ENCODE measurements at regions not wholly inside any gene's neighbourhood (a gene's known extent, or its start where the extent isn't known, plus 50 kb on each side); places are given as distances from the start of the nearest gene placed in this dataset.

DNA sequence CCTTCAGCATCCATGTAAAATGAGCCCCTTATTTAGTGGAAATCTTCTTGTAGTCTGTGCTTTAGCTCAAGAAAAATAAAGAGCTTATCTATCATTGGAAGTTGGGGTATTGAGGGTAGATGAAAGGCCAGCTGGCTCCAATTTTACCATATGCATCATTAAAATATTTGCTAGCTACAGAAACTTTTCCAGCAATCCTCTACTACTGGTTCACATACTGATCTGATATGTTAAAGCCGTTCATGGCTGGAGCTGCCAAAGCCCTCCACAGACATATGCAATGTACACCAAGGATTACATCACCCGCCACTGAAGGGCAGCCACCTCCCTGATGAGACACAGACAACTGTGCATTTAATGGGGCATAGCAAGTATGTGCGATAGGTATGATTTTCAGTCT, 1205.3 kb downstream of the GALC start:
- Histone ChIP-seq H3K9me3 (ENCODE audit: low read length) (no peaks in the 10 kb centered on the region), H3K9ac (ENCODE audit: low read length) (no peak overlapping the region), H3K36me3 (ENCODE audit: insufficient read depth, low read length) (no peaks in the 10 kb centered on the region), H2AFZ (ENCODE audit: low read depth, low read length) (no peak overlapping the region), H4K20me1 (ENCODE audit: insufficient read depth) (no peaks in the 10 kb centered on the region), H3K4me2 (ENCODE audit: low read length) (no peak overlapping the region), H3K9me2 (ENCODE audit: insufficient read depth, low read length) (no peaks in the 10 kb centered on the region), H3F3A (ENCODE audit: insufficient read depth, low read length, poor library complexity, severe bottlenecking) (no peaks in the 10 kb centered on the region), H3K4me3 (ENCODE audit: low read length) (no peak overlapping the region), H3K27ac (ENCODE audit: low read length) (no peak overlapping the region), H3K79me2 (replicated peaks; ENCODE audit: insufficient read depth, low read length) (no peaks in the 10 kb centered on the region), H3K27me3 (ENCODE audit: insufficient read depth, low read depth, low read length) (no peaks in the 10 kb centered on the region)
- TF ChIP-seq MXI1 (conservative IDR thresholded peaks at IDR 0.05; ENCODE audit: poor library complexity, severe bottlenecking) (no peak), EP300 (conservative IDR thresholded peaks at IDR 0.05; ENCODE audit: poor library complexity, severe bottlenecking) (no peak), RAD21 (conservative IDR thresholded peaks at IDR 0.05) (no peak), POLR2AphosphoS5 (IDR thresholded peaks at IDR 0.05) (no peak), SMC3 (conservative IDR thresholded peaks at IDR 0.05; ENCODE audit: poor library complexity) (no peak), EZH2 (IDR thresholded peaks at IDR 0.05; ENCODE audit: borderline replicate concordance, insufficient read depth, low read length, poor library complexity, severe bottlenecking) (no peak), TAF1 (IDR thresholded peaks at IDR 0.05; ENCODE audit: low read depth) (no peak)
- TF ChIP-seq, protein P1, sequence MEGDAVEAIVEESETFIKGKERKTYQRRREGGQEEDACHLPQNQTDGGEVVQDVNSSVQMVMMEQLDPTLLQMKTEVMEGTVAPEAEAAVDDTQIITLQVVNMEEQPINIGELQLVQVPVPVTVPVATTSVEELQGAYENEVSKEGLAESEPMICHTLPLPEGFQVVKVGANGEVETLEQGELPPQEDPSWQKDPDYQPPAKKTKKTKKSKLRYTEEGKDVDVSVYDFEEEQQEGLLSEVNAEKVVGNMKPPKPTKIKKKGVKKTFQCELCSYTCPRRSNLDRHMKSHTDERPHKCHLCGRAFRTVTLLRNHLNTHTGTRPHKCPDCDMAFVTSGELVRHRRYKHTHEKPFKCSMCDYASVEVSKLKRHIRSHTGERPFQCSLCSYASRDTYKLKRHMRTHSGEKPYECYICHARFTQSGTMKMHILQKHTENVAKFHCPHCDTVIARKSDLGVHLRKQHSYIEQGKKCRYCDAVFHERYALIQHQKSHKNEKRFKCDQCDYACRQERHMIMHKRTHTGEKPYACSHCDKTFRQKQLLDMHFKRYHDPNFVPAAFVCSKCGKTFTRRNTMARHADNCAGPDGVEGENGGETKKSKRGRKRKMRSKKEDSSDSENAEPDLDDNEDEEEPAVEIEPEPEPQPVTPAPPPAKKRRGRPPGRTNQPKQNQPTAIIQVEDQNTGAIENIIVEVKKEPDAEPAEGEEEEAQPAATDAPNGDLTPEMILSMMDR (IDR thresholded peaks at IDR 0.05; ENCODE audit: poor library complexity, severe bottlenecking), result no peak
- TF ChIP-seq, protein P2, sequence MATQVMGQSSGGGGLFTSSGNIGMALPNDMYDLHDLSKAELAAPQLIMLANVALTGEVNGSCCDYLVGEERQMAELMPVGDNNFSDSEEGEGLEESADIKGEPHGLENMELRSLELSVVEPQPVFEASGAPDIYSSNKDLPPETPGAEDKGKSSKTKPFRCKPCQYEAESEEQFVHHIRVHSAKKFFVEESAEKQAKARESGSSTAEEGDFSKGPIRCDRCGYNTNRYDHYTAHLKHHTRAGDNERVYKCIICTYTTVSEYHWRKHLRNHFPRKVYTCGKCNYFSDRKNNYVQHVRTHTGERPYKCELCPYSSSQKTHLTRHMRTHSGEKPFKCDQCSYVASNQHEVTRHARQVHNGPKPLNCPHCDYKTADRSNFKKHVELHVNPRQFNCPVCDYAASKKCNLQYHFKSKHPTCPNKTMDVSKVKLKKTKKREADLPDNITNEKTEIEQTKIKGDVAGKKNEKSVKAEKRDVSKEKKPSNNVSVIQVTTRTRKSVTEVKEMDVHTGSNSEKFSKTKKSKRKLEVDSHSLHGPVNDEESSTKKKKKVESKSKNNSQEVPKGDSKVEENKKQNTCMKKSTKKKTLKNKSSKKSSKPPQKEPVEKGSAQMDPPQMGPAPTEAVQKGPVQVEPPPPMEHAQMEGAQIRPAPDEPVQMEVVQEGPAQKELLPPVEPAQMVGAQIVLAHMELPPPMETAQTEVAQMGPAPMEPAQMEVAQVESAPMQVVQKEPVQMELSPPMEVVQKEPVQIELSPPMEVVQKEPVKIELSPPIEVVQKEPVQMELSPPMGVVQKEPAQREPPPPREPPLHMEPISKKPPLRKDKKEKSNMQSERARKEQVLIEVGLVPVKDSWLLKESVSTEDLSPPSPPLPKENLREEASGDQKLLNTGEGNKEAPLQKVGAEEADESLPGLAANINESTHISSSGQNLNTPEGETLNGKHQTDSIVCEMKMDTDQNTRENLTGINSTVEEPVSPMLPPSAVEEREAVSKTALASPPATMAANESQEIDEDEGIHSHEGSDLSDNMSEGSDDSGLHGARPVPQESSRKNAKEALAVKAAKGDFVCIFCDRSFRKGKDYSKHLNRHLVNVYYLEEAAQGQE (IDR thresholded peaks at IDR 0.05; ENCODE audit: borderline replicate concordance), result no peak

DNA sequence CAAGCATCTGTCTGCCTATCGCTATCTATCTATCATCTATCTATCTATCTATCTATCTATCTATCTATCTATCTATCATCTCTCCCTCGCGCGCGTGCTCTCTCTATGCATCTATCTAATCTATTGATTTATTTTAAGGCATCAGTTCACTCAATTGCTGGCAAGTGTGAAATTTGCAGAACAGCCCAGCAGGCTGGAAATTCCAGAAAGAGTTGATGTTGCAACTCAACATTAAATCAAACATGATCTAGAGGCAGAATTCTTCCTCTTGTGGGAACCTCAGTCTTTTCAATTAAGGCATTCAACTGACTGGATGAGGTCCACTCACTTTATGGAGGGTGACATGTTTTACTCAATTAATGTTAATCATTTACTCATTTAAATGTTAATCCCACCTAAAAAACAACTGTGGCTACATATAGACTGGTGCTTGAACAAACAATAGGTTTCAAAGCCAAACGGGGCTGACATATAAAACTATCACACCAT, 1210.8 kb downstream of the GALC start:
- Histone ChIP-seq H3K79me2 (replicated peaks; ENCODE audit: insufficient read depth, low read length) (no peaks in the 10 kb centered on the region), H3K4me2 (ENCODE audit: low read length) (no peak overlapping the region), H3K27me3 (ENCODE audit: insufficient read depth, low read depth, low read length) (no peaks in the 10 kb centered on the region), H3K9me2 (ENCODE audit: insufficient read depth, low read length) (no peaks in the 10 kb centered on the region), H3F3A (ENCODE audit: insufficient read depth, low read length, poor library complexity, severe bottlenecking) (no peaks in the 10 kb centered on the region), H3K4me3 (ENCODE audit: low read length) (no peak overlapping the region), H2AFZ (ENCODE audit: low read depth, low read length) (no peak overlapping the region), H4K20me1 (ENCODE audit: insufficient read depth) (no peaks in the 10 kb centered on the region), H3K27ac (ENCODE audit: low read length) (no peak overlapping the region), H3K9me3 (ENCODE audit: low read length) (no peaks in the 10 kb centered on the region), H3K36me3 (ENCODE audit: insufficient read depth, low read length) (no peaks in the 10 kb centered on the region), H3K9ac (ENCODE audit: low read length) (no peak overlapping the region)
- TF ChIP-seq RAD21 (conservative IDR thresholded peaks at IDR 0.05) (no peak), MXI1 (conservative IDR thresholded peaks at IDR 0.05; ENCODE audit: poor library complexity, severe bottlenecking) (no peak), EP300 (conservative IDR thresholded peaks at IDR 0.05; ENCODE audit: poor library complexity, severe bottlenecking) (no peak), EZH2 (IDR thresholded peaks at IDR 0.05; ENCODE audit: borderline replicate concordance, insufficient read depth, low read length, poor library complexity, severe bottlenecking) (no peak), POLR2AphosphoS5 (IDR thresholded peaks at IDR 0.05) (no peak), TAF1 (IDR thresholded peaks at IDR 0.05; ENCODE audit: low read depth) (no peak)
- TF ChIP-seq, protein P1 (IDR thresholded peaks at IDR 0.05; ENCODE audit: poor library complexity, severe bottlenecking), result no peak
